ENCODE measurements at regions not wholly inside any gene's neighbourhood (a gene's known extent, or its start where the extent isn't known, plus 50 kb on each side); places are given as distances from the start of the nearest gene placed in this dataset.

GRCh38 chr2:128769457-128770142 is 450.9 kb upstream of the HS6ST1 start:
- no peaks in the 10 kb centered on the region for H3K79me2 ChIP-seq (ENCODE audit: control insufficient read depth, insufficient read depth, low read length)
- no peaks in the 10 kb centered on the region for H3K27me3 ChIP-seq (ENCODE audit: control insufficient read depth, extremely low read depth, insufficient read depth, low read length)
- DNase-seq (ENCODE audit: low read depth, low spot score) (no peak), FAIRE-seq (no peak)
- dilution Hi-C loops (cut with MboI; ENCODE audit: extremely low pct_ligation_motif_present, low sequenced_read_pairs): no loop called here
- no peaks in the 10 kb centered on the region for H3K9me1 ChIP-seq (ENCODE audit: control insufficient read depth, extremely low read depth, insufficient read depth, low read length)
- H3K4me2 ChIP-seq (ENCODE audit: control insufficient read depth, extremely low read depth, insufficient read depth, low read depth, low read length): no peak overlapping the region
- no peak for TF ChIP-seq EZH2 (IDR thresholded peaks at IDR 0.05; ENCODE audit: low read length)
- no peak overlapping the region for H3K4me3 ChIP-seq (ENCODE audit: control insufficient read depth in 2 of 3, extremely low read depth in 1 of 3, insufficient read depth in 2 of 3, low read depth in 1 of 3, low read length in 3 of 3)
- H4K20me1 ChIP-seq (ENCODE audit: control insufficient read depth, extremely low read depth, insufficient read depth, low read length): no peaks in the 10 kb centered on the region
- no peak overlapping the region for H3K9ac ChIP-seq (ENCODE audit: control insufficient read depth, extremely low read depth, insufficient read depth, low read length)
- no peaks in the 10 kb centered on the region for H3K36me3 ChIP-seq (ENCODE audit: control insufficient read depth in 2 of 2, extremely low read depth in 1 of 2, insufficient read depth in 2 of 2, low read length in 2 of 2)
- H3K4me1 ChIP-seq (ENCODE audit: control insufficient read depth, extremely low read depth, insufficient read depth, low read length): no peaks in the 10 kb centered on the region
- H3K27ac ChIP-seq (ENCODE audit: control insufficient read depth, insufficient read depth, low read length): no peak overlapping the region
- no peaks in the 10 kb centered on the region for H3K9me3 ChIP-seq (ENCODE audit: control insufficient read depth, low read depth, low read length)
- H2AFZ ChIP-seq (ENCODE audit: control insufficient read depth, low read length): no peak overlapping the region

- H3K36me3 ChIP-seq (ENCODE audit: control insufficient read depth in 2 of 2, extremely low read depth in 1 of 2, insufficient read depth in 2 of 2, low read length in 2 of 2): no peaks in the 10 kb centered on the region
- dilution Hi-C loops (cut with MboI; ENCODE audit: extremely low pct_ligation_motif_present, low sequenced_read_pairs): no loop called here
- no peak overlapping the region for H2AFZ ChIP-seq (ENCODE audit: control insufficient read depth, low read length)
- FAIRE-seq: no peak
- H3K4me3 ChIP-seq (ENCODE audit: control insufficient read depth in 2 of 3, extremely low read depth in 1 of 3, insufficient read depth in 2 of 3, low read depth in 1 of 3, low read length in 3 of 3): no peak overlapping the region
- TF ChIP-seq CTCF (optimal IDR thresholded peaks at IDR 0.05 in 1 of 3, IDR thresholded peaks at IDR 0.05 in 1 of 3, conservative IDR thresholded peaks at IDR 0.05 in 1 of 3; ENCODE audit: extremely low read depth in 1 of 3, insufficient read depth in 2 of 3, low read length in 3 of 3): no peak
- TF ChIP-seq EZH2 (IDR thresholded peaks at IDR 0.05; ENCODE audit: low read length): no peak
- no peaks in the 10 kb centered on the region for H3K27me3 ChIP-seq (ENCODE audit: control insufficient read depth, extremely low read depth, insufficient read depth, low read length)
- no peaks in the 10 kb centered on the region for H3K9me3 ChIP-seq (ENCODE audit: control insufficient read depth, low read depth, low read length)
- no peak overlapping the region for H3K27ac ChIP-seq (ENCODE audit: control insufficient read depth, insufficient read depth, low read length)
- no peak overlapping the region for H3K4me2 ChIP-seq (ENCODE audit: control insufficient read depth, extremely low read depth, insufficient read depth, low read depth, low read length)
- H3K9ac ChIP-seq (ENCODE audit: control insufficient read depth, extremely low read depth, insufficient read depth, low read length): no peak overlapping the region
- H3K4me1 ChIP-seq (ENCODE audit: control insufficient read depth, extremely low read depth, insufficient read depth, low read length): no peaks in the 10 kb centered on the region
- H3K9me1 ChIP-seq (ENCODE audit: control insufficient read depth, extremely low read depth, insufficient read depth, low read length): no peaks in the 10 kb centered on the region
- no peak for DNase-seq (ENCODE audit: low read depth, low spot score)
- H3K79me2 ChIP-seq (ENCODE audit: control insufficient read depth, insufficient read depth, low read length): no peaks in the 10 kb centered on the region
- H4K20me1 ChIP-seq (ENCODE audit: control insufficient read depth, extremely low read depth, insufficient read depth, low read length): no peaks in the 10 kb centered on the region
Measured at GRCh38 chr2:128770143-128771085, 451.7 kb upstream of the HS6ST1 start.
